ENCODE measurements at regions not wholly inside any gene's neighbourhood (a gene's known extent, or its start where the extent isn't known, plus 50 kb on each side); places are given as distances from the start of the nearest gene placed in this dataset.
A peak's percentile ranks its signal among the peaks of the same experiment; 100 is the strongest.

GRCh38 chr5:10065428-10066000 lies 184.2 kb downstream of the ATPSCKMT start:
- H3K9me3 Mint-ChIP-seq: peaks cover 4 to 14% of the 10 kb centered on the region in 2 donors
- no peak overlapping the region for H3K27ac Mint-ChIP-seq
- no peaks in the 10 kb centered on the region for H3K27me3 Mint-ChIP-seq
- DNase-seq: no peak
- peak; percentile 55 for ATAC-seq
- H3K4me3 Mint-ChIP-seq: no peak overlapping the region
- H3K4me1 Mint-ChIP-seq: no peaks in the 10 kb centered on the region

- DNase-seq: no peak
These were observed 185.0 kb downstream of the ATPSCKMT start for GRCh38 chr5:10064546-10065195.

DNA sequence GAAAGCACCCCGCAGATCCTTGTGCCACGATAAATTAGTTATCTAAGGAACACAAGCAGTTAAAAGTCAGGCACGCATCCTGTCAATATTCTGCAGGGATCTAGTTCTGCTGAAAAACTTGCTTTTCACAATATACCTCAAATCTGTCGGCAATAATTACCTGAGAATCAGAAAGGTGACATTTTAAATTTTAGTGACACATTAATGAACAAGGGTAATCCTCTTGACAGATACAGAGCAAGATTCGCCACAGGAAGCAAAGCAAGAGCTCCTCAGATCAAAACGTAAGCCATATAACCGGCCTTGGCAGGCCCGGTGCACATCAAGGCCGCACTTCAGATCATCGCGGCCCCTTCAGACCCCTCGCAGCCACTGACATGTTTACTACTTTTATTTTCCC lies 185.7 kb downstream of the ATPSCKMT start:
- Mint-ChIP-seq H3K27me3 (no peaks in the 10 kb centered on the region), H3K27ac (no peak overlapping the region), H3K9me3 (peaks cover 0 to 14% of the 10 kb centered on the region in 2 donors), H3K4me1 (no peaks in the 10 kb centered on the region), H3K4me3 (no peak overlapping the region)
- DNase-seq: no peak
- ATAC-seq: no peak

More at GRCh38 chr5:10064546-10065195, 185.0 kb downstream of the ATPSCKMT start:
- no peaks in the 10 kb centered on the region for H3K27me3 Mint-ChIP-seq
- no peak overlapping the region for H3K27ac Mint-ChIP-seq
- no peaks in the 10 kb centered on the region for H3K4me1 Mint-ChIP-seq
- no peak for ATAC-seq
- H3K4me3 Mint-ChIP-seq: no peak overlapping the region
- peaks cover 3 to 14% of the 10 kb centered on the region in 2 donors for H3K9me3 Mint-ChIP-seq

GRCh38 chr5:10059980-10060379 lies 189.7 kb downstream of the ATPSCKMT start:
- H3K27me3 Mint-ChIP-seq: peaks cover 19% of the 10 kb centered on the region
- H3K9me3 Mint-ChIP-seq: peaks cover 8 to 16% of the 10 kb centered on the region in 2 donors
- no peak for DNase-seq
- H3K4me1 Mint-ChIP-seq: no peaks in the 10 kb centered on the region
- H3K27ac Mint-ChIP-seq: no peak overlapping the region
- no peak for ATAC-seq
- no peak overlapping the region for H3K4me3 Mint-ChIP-seq

DNA sequence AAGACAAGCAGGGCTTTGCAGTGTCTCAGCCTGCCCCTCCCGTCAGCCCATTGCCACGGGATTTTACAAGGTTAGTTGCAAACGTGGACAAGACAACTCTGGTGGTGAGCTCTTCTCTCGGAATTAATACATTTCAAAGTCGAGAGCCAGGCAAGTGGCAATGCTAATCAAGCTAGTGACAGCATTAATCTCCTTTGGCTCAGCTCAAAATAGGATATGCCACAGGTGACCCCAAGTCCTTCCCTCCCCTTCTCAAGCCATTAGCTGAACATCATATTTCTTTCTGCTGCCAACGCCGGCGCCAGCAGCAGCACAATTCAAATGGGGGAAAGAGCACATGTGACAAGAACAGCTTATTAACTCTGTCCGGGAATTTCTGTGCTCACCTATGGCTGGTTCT lies 190.1 kb downstream of the ATPSCKMT start:
- peaks cover 8 to 16% of the 10 kb centered on the region in 2 donors for H3K9me3 Mint-ChIP-seq
- no peaks in the 10 kb centered on the region for H3K4me1 Mint-ChIP-seq
- no peak overlapping the region for H3K4me3 Mint-ChIP-seq
- no peak overlapping the region for H3K27ac Mint-ChIP-seq
- peaks cover 19% of the 10 kb centered on the region for H3K27me3 Mint-ChIP-seq
- DNase-seq (no peak), ATAC-seq (no peak)

DNA sequence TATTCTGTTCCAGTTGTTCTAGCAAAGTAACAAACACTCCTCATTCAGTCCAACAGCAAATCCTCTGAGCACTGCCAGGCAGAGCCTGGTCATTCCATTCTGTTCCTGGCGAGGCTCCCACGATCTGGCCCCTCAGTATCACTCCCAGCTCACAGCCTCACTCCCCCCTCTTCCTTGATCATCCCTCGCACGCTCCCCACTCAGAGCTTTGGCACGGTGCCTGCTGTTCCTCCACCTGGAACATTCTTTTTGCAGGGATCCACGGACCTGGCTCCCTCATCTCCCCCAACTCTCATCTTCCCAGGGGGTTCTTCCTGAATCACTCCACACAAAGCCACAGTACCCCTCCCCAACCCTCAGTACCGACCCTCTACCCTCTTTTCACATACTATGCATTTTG lies 192.3 kb downstream of the ATPSCKMT start:
- Mint-ChIP-seq H3K4me3 (no peak overlapping the region), H3K27me3 (peaks cover 19% of the 10 kb centered on the region)

DNA sequence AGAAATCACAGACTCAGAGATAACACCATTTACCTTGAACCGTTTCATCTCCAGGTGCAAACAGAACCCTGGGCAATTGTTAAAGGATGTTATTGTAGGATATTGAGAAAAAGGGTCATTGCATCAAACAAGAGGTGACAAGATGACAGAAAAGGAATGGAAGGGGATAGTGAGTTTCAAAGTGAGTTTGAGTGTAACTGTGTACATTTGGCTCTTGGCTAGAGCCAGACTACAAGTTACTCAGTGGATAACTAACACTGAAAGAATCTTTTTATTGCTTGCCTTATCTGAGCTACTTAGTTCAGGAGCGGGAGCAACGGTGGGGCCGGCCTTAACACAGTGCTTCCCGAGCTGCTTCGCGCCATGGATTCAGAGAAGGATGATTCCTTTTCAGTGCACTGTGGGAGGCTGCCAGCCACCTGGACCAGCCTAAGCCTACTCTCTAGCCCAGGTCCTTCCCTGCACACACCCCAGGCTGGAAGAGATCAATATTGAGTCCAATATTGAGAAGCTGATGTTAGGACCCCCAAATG lies 193.4 kb downstream of the ATPSCKMT start:
- DNase-seq (no peak), ATAC-seq (no peak)
- Mint-ChIP-seq H3K4me3 (no peak overlapping the region), H3K4me1 (no peaks in the 10 kb centered on the region), H3K27ac (no peak overlapping the region), H3K9me3 (peaks cover 21 to 28% of the 10 kb centered on the region in 2 donors), H3K27me3 (peaks cover 19% of the 10 kb centered on the region)

More for the DNA sequence above, 192.3 kb downstream of the ATPSCKMT start:
- no peak for DNase-seq
- Mint-ChIP-seq H3K4me1 (no peaks in the 10 kb centered on the region), H3K9me3 (peaks cover 16 to 17% of the 10 kb centered on the region in 2 donors), H3K27ac (no peak overlapping the region)
- ATAC-seq: no peak

DNA sequence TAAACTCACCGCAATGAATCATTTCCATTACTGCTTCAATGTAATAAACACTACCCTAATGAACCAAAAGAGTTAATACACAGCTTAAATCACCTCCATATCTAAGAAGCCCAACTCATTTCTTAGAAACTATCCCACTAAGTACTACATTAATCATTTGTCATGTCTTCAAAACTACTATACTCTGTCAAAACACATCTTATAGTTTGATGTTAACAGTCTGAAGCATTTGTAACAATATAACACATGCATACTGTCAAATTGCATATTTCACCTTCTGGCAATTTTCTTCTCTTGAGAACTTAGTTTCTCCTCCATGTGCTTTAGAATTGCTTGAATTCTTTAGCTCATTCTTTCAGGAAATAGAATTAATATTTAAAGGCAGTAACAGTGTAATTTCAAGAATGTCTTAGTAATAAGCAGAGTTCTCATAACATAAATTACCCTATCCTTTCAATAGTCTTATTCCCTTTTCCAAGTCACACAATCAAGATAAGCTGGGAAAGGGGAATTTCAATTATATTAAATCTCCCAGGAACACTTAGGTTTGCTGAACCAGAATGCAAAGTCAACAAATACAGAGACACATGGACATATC lies 199.7 kb downstream of the ATPSCKMT start:
- Mint-ChIP-seq H3K4me1 (no peaks in the 10 kb centered on the region), H3K27me3 (no peaks in the 10 kb centered on the region), H3K9me3 (peaks cover 27 to 30% of the 10 kb centered on the region in 2 donors), H3K4me3 (no peak overlapping the region), H3K27ac (no peak overlapping the region)
- DNase-seq (no peak), ATAC-seq (no peak)

DNA sequence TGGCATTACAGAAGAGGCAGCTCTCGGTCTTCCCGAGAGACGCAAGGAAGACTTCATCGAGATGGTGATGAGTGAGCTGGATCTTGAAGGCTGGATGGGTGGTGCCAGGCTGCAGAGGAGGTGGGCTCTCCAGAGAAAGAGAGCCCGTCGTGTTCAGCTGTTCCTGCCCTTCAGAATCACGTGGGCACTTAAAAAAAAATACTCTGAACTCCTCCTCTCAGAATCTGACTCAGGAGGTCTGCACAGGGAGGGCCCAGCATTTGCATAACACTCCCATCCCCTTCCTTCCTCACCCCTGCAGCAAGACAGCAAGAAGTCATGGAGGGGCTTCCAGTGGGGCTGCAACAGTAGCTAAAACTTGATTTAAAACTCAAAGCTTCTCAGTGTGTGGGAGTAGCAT lies 203.0 kb downstream of the ATPSCKMT start:
- DNase-seq (no peak), ATAC-seq (no peak)
- H3K27ac Mint-ChIP-seq: peak overlapping the region in 1 of 2 donors; percentile 16
- no peaks in the 10 kb centered on the region for H3K27me3 Mint-ChIP-seq
- H3K4me1 Mint-ChIP-seq: no peaks in the 10 kb centered on the region
- H3K9me3 Mint-ChIP-seq: peaks cover 14 to 16% of the 10 kb centered on the region in 2 donors
- H3K4me3 Mint-ChIP-seq: no peak overlapping the region

- H3K4me1 Mint-ChIP-seq: no peaks in the 10 kb centered on the region
- no peak overlapping the region for H3K27ac Mint-ChIP-seq
- ATAC-seq: no peak
- peaks cover 1 to 12% of the 10 kb centered on the region in 2 donors for H3K9me3 Mint-ChIP-seq
- DNase-seq: no peak
- no peak overlapping the region for H3K4me3 Mint-ChIP-seq
- H3K27me3 Mint-ChIP-seq: no peaks in the 10 kb centered on the region
These were observed 204.3 kb downstream of the ATPSCKMT start for GRCh38 chr5:10045376-10045775.

- DNase-seq (no peak), ATAC-seq (no peak)
- Mint-ChIP-seq H3K4me3 (no peak overlapping the region), H3K27ac (no peak overlapping the region), H3K9me3 (peaks cover 12 to 20% of the 10 kb centered on the region in 2 donors), H3K27me3 (no peaks in the 10 kb centered on the region), H3K4me1 (no peaks in the 10 kb centered on the region)
These were observed 213.4 kb downstream of the ATPSCKMT start for GRCh38 chr5:10036136-10036815.

- ATAC-seq (no peak), DNase-seq (no peak)
- Mint-ChIP-seq H3K9me3 (peaks cover 20 to 29% of the 10 kb centered on the region in 2 donors), H3K27ac (no peak overlapping the region), H3K4me1 (no peaks in the 10 kb centered on the region), H3K4me3 (no peak overlapping the region), H3K27me3 (no peaks in the 10 kb centered on the region)
These were observed 215.7 kb downstream of the ATPSCKMT start for GRCh38 chr5:10034001-10034400.

GRCh38 chr5:10031817-10032216 lies 217.9 kb downstream of the ATPSCKMT start:
- peaks cover 32 to 40% of the 10 kb centered on the region in 2 donors for H3K9me3 Mint-ChIP-seq
- H3K27ac Mint-ChIP-seq: no peak overlapping the region
- no peaks in the 10 kb centered on the region for H3K4me1 Mint-ChIP-seq
- no peaks in the 10 kb centered on the region for H3K27me3 Mint-ChIP-seq
- ATAC-seq (no peak), DNase-seq (no peak)
- H3K4me3 Mint-ChIP-seq: no peak overlapping the region

- no peak overlapping the region for H3K4me3 Mint-ChIP-seq
- ATAC-seq (no peak), DNase-seq (no peak)
- H3K27ac Mint-ChIP-seq: no peak overlapping the region
- H3K4me1 Mint-ChIP-seq: no peaks in the 10 kb centered on the region
- H3K9me3 Mint-ChIP-seq: peaks cover 33 to 39% of the 10 kb centered on the region in 2 donors
- no peaks in the 10 kb centered on the region for H3K27me3 Mint-ChIP-seq
These were observed 219.4 kb downstream of the ATPSCKMT start for GRCh38 chr5:10030219-10030831.

DNA sequence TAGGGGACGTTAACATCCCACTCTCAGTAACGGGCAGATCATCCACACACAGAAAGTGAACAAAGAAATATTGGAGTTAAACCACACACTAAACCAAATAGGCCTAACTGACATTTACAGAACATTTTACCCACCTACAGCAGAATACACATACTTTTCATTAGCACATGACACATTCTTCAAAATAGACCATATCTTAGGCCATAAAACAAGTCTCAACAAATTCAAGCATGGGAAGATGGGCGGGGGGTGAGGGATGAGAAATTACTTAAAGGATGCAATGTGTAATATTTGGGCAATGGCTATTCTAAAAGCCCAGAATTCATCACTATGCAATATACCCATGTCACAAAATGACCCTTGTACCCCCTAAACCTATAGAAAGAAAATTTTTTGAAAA lies 226.2 kb downstream of the ATPSCKMT start:
- Mint-ChIP-seq H3K4me3 (no peak overlapping the region), H3K27ac (no peak overlapping the region), H3K9me3 (peaks cover 24 to 37% of the 10 kb centered on the region in 2 donors), H3K27me3 (no peaks in the 10 kb centered on the region), H3K4me1 (no peaks in the 10 kb centered on the region)
- no peak for DNase-seq
- no peak for ATAC-seq

Data from stimulated activated naive CD8-positive, alpha-beta T cell treated with anti-CD3 and anti-CD28 coated beads, Interleukin-15, amount 100 ng/mL, for 72 hours (primary cell).